ENCODE measurements at regions not wholly inside any gene's neighbourhood (a gene's known extent, or its start where the extent isn't known, plus 50 kb on each side); places are given as distances from the start of the nearest gene placed in this dataset.

DNA sequence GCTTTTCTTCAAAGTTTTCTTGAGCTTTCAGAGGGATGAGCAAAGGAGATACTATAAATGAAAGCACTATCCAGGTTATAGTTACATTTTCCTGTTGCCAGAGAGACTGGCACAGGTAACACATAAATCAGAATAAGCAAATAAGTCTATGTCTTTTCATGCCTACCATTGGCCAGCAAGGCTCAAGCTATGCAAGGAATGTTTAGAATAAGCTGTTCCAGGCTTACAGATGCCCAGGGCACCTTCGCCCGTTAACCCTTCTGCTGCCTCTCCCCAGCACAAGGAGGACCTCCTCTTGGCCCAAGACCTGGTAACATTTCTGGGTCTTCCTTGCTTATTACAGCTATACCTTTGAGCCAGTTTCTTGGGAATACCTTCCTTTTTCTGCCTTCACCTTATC is 233.7 kb upstream of the MEIS1 start:
- H3K4me3 Mint-ChIP-seq (ENCODE audit: unreplicated experiment), result no peak overlapping the region

DNA sequence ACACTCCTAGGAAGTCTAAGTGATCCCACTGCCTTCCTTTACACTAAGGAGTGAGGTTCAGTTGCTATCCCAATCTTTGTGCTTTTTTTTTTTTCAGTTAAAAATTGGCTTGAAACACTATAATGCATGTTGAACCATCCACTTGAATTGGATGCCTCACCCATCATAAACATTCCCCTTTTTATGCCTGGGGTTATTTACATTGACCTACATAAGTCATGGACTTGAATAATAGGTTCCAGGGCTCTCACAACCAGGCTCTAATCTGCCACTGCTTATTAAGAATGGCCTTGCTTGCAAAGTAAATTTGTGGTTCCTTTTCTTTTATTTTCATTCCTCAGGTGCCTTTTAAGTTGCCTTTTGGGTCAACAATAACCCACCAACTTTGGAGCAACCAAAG is 236.1 kb upstream of the MEIS1 start:
- H3K27me3 Mint-ChIP-seq (ENCODE audit: insufficient read depth, unreplicated experiment), result peaks cover 8% of the 10 kb centered on the region
- no peak overlapping the region for H3K27ac Mint-ChIP-seq (ENCODE audit: low read depth, unreplicated experiment)
- TF ChIP-seq, protein P1, sequence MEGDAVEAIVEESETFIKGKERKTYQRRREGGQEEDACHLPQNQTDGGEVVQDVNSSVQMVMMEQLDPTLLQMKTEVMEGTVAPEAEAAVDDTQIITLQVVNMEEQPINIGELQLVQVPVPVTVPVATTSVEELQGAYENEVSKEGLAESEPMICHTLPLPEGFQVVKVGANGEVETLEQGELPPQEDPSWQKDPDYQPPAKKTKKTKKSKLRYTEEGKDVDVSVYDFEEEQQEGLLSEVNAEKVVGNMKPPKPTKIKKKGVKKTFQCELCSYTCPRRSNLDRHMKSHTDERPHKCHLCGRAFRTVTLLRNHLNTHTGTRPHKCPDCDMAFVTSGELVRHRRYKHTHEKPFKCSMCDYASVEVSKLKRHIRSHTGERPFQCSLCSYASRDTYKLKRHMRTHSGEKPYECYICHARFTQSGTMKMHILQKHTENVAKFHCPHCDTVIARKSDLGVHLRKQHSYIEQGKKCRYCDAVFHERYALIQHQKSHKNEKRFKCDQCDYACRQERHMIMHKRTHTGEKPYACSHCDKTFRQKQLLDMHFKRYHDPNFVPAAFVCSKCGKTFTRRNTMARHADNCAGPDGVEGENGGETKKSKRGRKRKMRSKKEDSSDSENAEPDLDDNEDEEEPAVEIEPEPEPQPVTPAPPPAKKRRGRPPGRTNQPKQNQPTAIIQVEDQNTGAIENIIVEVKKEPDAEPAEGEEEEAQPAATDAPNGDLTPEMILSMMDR (IDR thresholded peaks at IDR 0.05; ENCODE audit: unreplicated experiment), result no peak
- no TSS peak for BruUV-seq (replicated peaks)
- H3K9me3 Mint-ChIP-seq (ENCODE audit: unreplicated experiment), result peaks cover 9% of the 10 kb centered on the region
- CTCF ChIA-PET, result no interaction called here
- POLR2A ChIA-PET, result interaction anchor here (1.0 kb wide), 1 partner anchor 9 kb away, joined by 3 read pairs; no protein-coding TSS in a partner anchor
- H3K36me3 Mint-ChIP-seq (ENCODE audit: insufficient read depth, unreplicated experiment), result no peaks in the 10 kb centered on the region
- H3K4me1 Mint-ChIP-seq (ENCODE audit: insufficient read depth, unreplicated experiment), result no peaks in the 10 kb centered on the region
- intact Hi-C loops (cut with micrococcal nuclease), result no loop called here
- peak; percentile 25 for DNase-seq (ENCODE audit: unreplicated experiment)
- H3K4me3 Mint-ChIP-seq (ENCODE audit: unreplicated experiment), result no peak overlapping the region

More for the DNA sequence above, 233.7 kb upstream of the MEIS1 start:
- ChIA-PET POLR2A (no interaction called here), CTCF (no interaction called here)
- H3K27ac Mint-ChIP-seq (ENCODE audit: low read depth, unreplicated experiment), result no peak overlapping the region
- H3K9me3 Mint-ChIP-seq (ENCODE audit: unreplicated experiment), result peaks cover 10% of the 10 kb centered on the region
- H3K4me1 Mint-ChIP-seq (ENCODE audit: insufficient read depth, unreplicated experiment), result no peaks in the 10 kb centered on the region
- TF ChIP-seq, protein P1 (IDR thresholded peaks at IDR 0.05; ENCODE audit: unreplicated experiment), result no peak
- peaks cover 11% of the 10 kb centered on the region for H3K27me3 Mint-ChIP-seq (ENCODE audit: insufficient read depth, unreplicated experiment)
- H3K36me3 Mint-ChIP-seq (ENCODE audit: insufficient read depth, unreplicated experiment), result no peaks in the 10 kb centered on the region
- DNase-seq (ENCODE audit: unreplicated experiment), result no peak
- intact Hi-C loops (cut with micrococcal nuclease), result no loop called here
- no TSS peak for BruUV-seq (replicated peaks)

DNA sequence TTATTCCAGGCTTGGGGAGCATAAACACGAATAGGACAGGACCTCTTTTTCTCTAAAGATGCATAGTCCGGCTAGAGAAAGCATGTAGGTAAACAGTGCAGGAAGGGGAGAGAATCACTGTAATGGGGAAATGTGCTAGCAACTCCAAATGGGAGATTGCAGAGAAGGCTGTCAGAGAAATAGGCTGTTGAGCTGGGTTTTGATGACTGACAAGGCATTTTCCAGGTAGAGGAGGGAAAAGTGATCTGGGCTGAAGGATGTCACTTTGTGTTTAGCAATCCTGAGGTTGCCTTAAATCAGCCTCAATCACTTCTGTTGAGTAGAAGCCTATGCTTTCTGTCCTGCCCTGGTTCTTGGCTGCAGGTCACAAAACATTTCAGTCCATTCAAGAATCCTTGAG is 242.0 kb upstream of the MEIS1 start:
- CTCF ChIA-PET, result interaction anchor here (0.6 to 0.9 kb wide), 2 partner anchors 41 to 184 kb away, joined by 3 read pairs; no protein-coding TSS in a partner anchor
- intact Hi-C loops (cut with micrococcal nuclease), result no loop called here
- no peak overlapping the region for H3K4me3 Mint-ChIP-seq (ENCODE audit: unreplicated experiment)

DNA sequence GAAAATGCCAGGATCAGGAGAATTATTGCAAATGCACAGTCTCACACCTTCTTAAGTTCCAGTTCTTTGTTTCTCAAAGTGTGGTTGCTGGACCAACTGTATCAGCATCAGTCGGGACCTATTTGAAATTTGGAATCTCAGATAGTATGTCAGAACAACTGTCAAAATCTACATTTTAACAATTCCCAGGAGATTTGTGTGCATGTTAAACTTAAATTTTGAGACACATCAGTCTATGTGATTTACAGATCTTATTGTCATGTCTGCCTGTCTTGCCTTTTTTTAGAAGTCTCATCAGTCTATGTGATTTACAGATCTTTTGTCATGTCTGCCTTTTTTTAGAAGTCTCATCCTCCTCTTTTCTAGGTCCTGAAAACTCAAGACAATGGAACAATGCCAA is 243.6 kb upstream of the MEIS1 start:
- Mint-ChIP-seq H3K4me1 (ENCODE audit: insufficient read depth, unreplicated experiment) (peaks cover 20% of the 10 kb centered on the region), H3K4me3 (ENCODE audit: unreplicated experiment) (no peak overlapping the region), H3K9me3 (ENCODE audit: unreplicated experiment) (no peaks in the 10 kb centered on the region), H3K27ac (ENCODE audit: low read depth, unreplicated experiment) (no peak overlapping the region), H3K36me3 (ENCODE audit: insufficient read depth, unreplicated experiment) (no peaks in the 10 kb centered on the region), H3K27me3 (ENCODE audit: insufficient read depth, unreplicated experiment) (no peaks in the 10 kb centered on the region)
- TF ChIP-seq, protein P1 (IDR thresholded peaks at IDR 0.05; ENCODE audit: unreplicated experiment), result no peak
- BruUV-seq (replicated peaks), result no TSS peak
- no peak for DNase-seq (ENCODE audit: unreplicated experiment)
- intact Hi-C loops (cut with micrococcal nuclease), result no loop called here
- CTCF ChIA-PET, result interaction anchor here (0.7 kb wide), 1 partner anchor 1220 kb away, joined by 4 read pairs; no protein-coding TSS in a partner anchor
- POLR2A ChIA-PET, result no interaction called here

More for the DNA sequence above, 242.0 kb upstream of the MEIS1 start:
- TF ChIP-seq, protein P1 (IDR thresholded peaks at IDR 0.05; ENCODE audit: unreplicated experiment), result no peak
- BruUV-seq (replicated peaks), result no TSS peak
- Mint-ChIP-seq H3K27ac (ENCODE audit: low read depth, unreplicated experiment) (no peak overlapping the region), H3K27me3 (ENCODE audit: insufficient read depth, unreplicated experiment) (no peaks in the 10 kb centered on the region), H3K36me3 (ENCODE audit: insufficient read depth, unreplicated experiment) (no peaks in the 10 kb centered on the region), H3K9me3 (ENCODE audit: unreplicated experiment) (no peaks in the 10 kb centered on the region), H3K4me1 (ENCODE audit: insufficient read depth, unreplicated experiment) (peaks cover 20% of the 10 kb centered on the region)
- POLR2A ChIA-PET, result interaction anchor here (0.7 kb wide), 1 partner anchor 1756 kb away, joined by 3 read pairs; no protein-coding TSS in a partner anchor
- DNase-seq (ENCODE audit: unreplicated experiment), result no peak

Data from MCF 10A (cell line).